ENCODE measurements at regions not wholly inside any gene's neighbourhood (a gene's known extent, or its start where the extent isn't known, plus 50 kb on each side); places are given as distances from the start of the nearest gene placed in this dataset.

DNA sequence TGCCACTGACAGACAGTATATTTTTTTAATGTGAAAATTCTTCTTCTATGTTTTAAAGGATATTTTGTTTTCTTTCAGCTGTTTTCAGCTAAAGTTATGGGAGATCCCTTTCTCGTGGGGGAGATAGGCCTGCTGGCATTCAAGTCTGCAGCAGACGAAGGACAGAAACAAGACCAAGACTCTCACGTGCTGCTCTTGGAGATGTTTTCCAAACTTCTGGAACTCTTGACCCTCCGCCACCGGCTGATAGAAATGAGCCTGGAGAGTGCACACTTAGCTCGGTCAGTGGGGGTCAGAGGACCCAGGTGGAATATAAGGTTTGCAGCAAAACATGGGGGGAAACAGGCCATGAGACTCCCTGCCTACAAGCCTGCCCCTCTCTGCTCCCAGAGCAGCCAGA is 120.5 kb downstream of the CD164 start:
- DNase-seq = no peak
- H3K9me3 ChIP-seq = no peaks in the 10 kb centered on the region
- no peaks in the 10 kb centered on the region for H3K4me1 ChIP-seq
- intact Hi-C loops (cut with DNase I) = no loop called here
- no peaks in the 10 kb centered on the region for H3K27me3 ChIP-seq
- H3K36me3 ChIP-seq = no peaks in the 10 kb centered on the region
- no peak overlapping the region for H3K27ac ChIP-seq
- no peak overlapping the region for H3K4me3 ChIP-seq
- 55 to 64% methylated on average over 4 to 6 of the region's 6 CpGs for WGBS, 2 donors
- TF ChIP-seq, protein P1, sequence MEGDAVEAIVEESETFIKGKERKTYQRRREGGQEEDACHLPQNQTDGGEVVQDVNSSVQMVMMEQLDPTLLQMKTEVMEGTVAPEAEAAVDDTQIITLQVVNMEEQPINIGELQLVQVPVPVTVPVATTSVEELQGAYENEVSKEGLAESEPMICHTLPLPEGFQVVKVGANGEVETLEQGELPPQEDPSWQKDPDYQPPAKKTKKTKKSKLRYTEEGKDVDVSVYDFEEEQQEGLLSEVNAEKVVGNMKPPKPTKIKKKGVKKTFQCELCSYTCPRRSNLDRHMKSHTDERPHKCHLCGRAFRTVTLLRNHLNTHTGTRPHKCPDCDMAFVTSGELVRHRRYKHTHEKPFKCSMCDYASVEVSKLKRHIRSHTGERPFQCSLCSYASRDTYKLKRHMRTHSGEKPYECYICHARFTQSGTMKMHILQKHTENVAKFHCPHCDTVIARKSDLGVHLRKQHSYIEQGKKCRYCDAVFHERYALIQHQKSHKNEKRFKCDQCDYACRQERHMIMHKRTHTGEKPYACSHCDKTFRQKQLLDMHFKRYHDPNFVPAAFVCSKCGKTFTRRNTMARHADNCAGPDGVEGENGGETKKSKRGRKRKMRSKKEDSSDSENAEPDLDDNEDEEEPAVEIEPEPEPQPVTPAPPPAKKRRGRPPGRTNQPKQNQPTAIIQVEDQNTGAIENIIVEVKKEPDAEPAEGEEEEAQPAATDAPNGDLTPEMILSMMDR (IDR thresholded peaks at IDR 0.05) = no peak
- no peak for TF ChIP-seq POLR2A (IDR thresholded peaks at IDR 0.05)

DNA sequence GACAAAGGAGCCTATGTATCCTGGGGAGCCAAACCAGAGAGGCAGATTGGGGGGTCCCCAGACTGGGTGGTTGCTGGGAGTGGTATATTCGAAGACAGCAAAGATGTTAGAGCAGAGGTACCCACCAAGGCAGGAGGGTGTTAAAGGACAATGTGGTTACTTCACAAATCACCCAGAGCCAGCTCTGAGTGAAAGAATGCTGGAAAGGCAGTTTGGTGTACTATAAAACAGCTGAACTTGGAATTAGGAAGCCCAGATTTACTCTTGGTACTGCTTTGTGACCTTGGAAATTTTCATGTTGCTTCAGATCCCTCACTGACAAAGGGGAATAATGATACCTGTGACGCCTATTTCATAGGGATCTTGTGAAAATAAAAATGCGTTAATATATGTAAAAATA is 121.6 kb downstream of the CD164 start:
- WGBS, 2 donors = 77 to 79% methylated on average over 3 of the region's 3 CpGs
- intact Hi-C loops (cut with DNase I) = no loop called here

DNA sequence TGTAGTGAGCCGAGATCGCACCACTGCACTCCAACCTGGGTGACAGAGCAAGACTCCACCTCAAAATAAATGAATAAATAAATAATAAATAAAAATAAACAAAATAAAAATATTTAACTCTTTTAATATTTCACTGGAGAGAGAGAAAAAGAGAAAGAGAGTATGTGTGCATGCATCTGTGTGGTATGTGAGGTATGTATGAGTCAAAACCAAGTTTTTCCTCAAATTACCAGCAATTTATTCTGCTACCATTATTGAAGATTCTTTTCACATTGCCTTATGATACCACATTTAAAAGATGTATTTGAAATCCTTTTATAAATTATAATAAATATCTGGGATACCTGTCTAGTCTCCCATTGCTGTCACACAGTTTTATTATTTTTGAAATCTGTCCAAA is 122.1 kb downstream of the CD164 start:
- no peaks in the 10 kb centered on the region for H3K9me3 ChIP-seq
- H3K27me3 ChIP-seq = no peaks in the 10 kb centered on the region
- no peak for DNase-seq
- TF ChIP-seq, protein P1 (IDR thresholded peaks at IDR 0.05) = no peak
- TF ChIP-seq POLR2A (IDR thresholded peaks at IDR 0.05) = no peak
- WGBS, 2 donors = 87 to 98% methylated on average over 2 of the region's 2 CpGs
- no peaks in the 10 kb centered on the region for H3K36me3 ChIP-seq
- no peak overlapping the region for H3K4me3 ChIP-seq
- no peaks in the 10 kb centered on the region for H3K4me1 ChIP-seq
- no peak overlapping the region for H3K27ac ChIP-seq
- intact Hi-C loops (cut with DNase I) = no loop called here

More for the DNA sequence above, 121.6 kb downstream of the CD164 start:
- H3K4me1 ChIP-seq = no peaks in the 10 kb centered on the region
- no peaks in the 10 kb centered on the region for H3K36me3 ChIP-seq
- no peak overlapping the region for H3K27ac ChIP-seq
- no peak overlapping the region for H3K4me3 ChIP-seq
- TF ChIP-seq, protein P1 (IDR thresholded peaks at IDR 0.05) = no peak
- no peak for TF ChIP-seq POLR2A (IDR thresholded peaks at IDR 0.05)
- H3K27me3 ChIP-seq = no peaks in the 10 kb centered on the region
- no peaks in the 10 kb centered on the region for H3K9me3 ChIP-seq
- no peak for DNase-seq

DNA sequence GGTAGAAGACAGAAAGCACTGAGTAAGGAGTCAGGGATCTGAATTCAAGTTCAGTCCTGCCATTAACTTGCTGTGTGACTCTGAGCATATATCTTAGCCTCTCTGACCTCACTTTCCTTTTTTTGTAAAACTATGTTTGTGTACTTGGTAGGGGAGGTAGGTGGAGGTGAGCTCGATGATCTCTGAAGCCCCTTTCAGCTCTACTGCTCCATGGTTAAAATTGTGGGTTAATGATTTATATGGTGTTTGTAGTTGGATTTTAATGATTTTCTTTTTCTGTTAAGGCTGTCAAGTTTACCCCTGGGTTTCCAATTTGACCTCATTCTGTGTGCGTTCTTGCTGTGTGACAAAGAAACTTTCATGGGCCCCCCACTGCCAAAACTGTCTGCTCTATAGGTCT is 124.1 kb downstream of the CD164 start:
- Histone ChIP-seq H3K36me3 (no peaks in the 10 kb centered on the region), H3K27ac (no peak overlapping the region), H3K27me3 (no peaks in the 10 kb centered on the region), H3K4me1 (no peaks in the 10 kb centered on the region), H3K4me3 (no peak overlapping the region), H3K9me3 (no peaks in the 10 kb centered on the region)
- WGBS, 2 donors = 78 to 85% methylated on average over 2 of the region's 2 CpGs
- no peak for DNase-seq
- no peak for TF ChIP-seq POLR2A (IDR thresholded peaks at IDR 0.05)
- TF ChIP-seq, protein P1 (IDR thresholded peaks at IDR 0.05) = no peak
- intact Hi-C loops (cut with DNase I) = no loop called here

DNA sequence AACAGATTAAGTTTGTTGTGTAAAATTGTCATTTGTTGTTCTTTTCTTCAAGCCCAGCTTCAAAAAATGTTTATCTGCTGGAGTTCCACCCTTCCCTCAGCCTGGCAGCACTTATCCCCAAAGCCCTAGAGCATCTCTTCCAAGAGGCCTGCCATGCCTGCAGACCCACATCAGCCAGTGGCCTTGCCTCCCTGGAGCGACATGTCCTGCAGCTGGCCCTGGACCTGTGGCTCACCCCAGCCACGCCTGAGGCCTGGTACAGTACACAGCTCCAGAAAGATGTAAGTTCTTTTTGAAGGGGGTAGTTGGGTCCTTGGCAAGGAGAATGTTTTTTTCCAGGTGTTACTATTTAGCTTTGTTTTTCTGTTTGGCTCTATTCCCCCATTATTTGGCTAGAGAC is 124.8 kb downstream of the CD164 start:
- no peaks in the 10 kb centered on the region for H3K36me3 ChIP-seq
- no peaks in the 10 kb centered on the region for H3K9me3 ChIP-seq
- no peak for DNase-seq
- intact Hi-C loops (cut with DNase I) = no loop called here
- no peak overlapping the region for H3K4me3 ChIP-seq
- no peak overlapping the region for H3K27ac ChIP-seq
- no peaks in the 10 kb centered on the region for H3K4me1 ChIP-seq
- 80 to 92% methylated on average over 1 to 2 of the region's 2 CpGs for WGBS, 2 donors
- H3K27me3 ChIP-seq = no peaks in the 10 kb centered on the region
- TF ChIP-seq, protein P1 (IDR thresholded peaks at IDR 0.05) = no peak
- TF ChIP-seq POLR2A (IDR thresholded peaks at IDR 0.05) = no peak
